ENCODE measurements at regions not wholly inside any gene's neighbourhood (a gene's known extent, or its start where the extent isn't known, plus 50 kb on each side); places are given as distances from the start of the nearest gene placed in this dataset.

GRCh38 chr9:73219985-73220626, 68.4 kb downstream of the ANXA1 start:
- Histone ChIP-seq H3K9ac (peak overlapping the region in 4 of 11 experiments; percentile 43 to 65 (median 58); a peak in 7 of 22 replicates), H4K20me1 (no peaks in the 10 kb centered on the region)
- no peak; a peak in 1 of 22 replicates for TF ChIP-seq Cebpa-rat (IDR thresholded peaks at IDR 0.05)

DNA sequence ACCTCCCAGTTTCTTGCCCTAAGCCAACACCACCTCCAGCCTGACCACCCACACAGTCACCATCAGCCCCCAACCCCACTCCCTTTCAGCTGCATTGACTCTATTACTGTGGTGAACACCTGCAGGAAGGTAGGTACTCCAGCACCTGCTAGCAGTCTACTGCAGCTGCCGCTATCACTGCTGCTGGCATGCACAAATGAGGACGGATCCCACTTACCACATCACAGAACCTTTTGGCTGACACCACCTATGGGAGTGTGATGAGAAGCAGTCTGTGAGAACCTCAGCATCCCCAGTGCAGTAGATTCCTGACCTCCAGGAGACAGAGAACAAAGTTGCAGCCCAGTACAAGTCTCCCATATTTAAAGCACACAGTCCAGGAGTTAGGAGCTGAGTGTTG, 71.9 kb downstream of the ANXA1 start:
- Histone ChIP-seq H3K4me2 (no peak overlapping the region), H3K9me3 (replicated peaks in 1 of 11) (peaks cover 0 to 12% (median 7%) of the 10 kb centered on the region in 11 experiments; a peak in 10 of 22 replicates), H3K9ac (no peak overlapping the region), H4K20me1 (no peaks in the 10 kb centered on the region), H3K27me3 (no peaks in the 10 kb centered on the region), H3K4me1 (peaks cover 0 to 25% (median 0%) of the 10 kb centered on the region in 10 experiments; a peak in 9 of 20 replicates), H3K27ac (no peak overlapping the region), H3K36me3 (no peaks in the 10 kb centered on the region), H3K4me3 (no peak overlapping the region)
- no peak for TF ChIP-seq Cebpa-rat (IDR thresholded peaks at IDR 0.05)

More at GRCh38 chr9:73219985-73220626, 68.4 kb downstream of the ANXA1 start:
- Histone ChIP-seq H3K4me3 (no peak overlapping the region), H3K27me3 (no peaks in the 10 kb centered on the region), H3K27ac (peak overlapping the region in 7 of 11 experiments; percentile 29 to 82 (median 72); a peak in 13 of 22 replicates), H3K9me3 (replicated peaks in 1 of 11) (peaks cover 0 to 16% (median 7%) of the 10 kb centered on the region in 11 experiments; a peak in 10 of 22 replicates), H3K4me2 (peak overlapping the region in 5 of 11 experiments; percentile 22 to 66 (median 51); a peak in 11 of 22 replicates), H3K4me1 (peaks cover 0 to 33% (median 0%) of the 10 kb centered on the region in 10 experiments; a peak in 9 of 20 replicates), H3K36me3 (no peaks in the 10 kb centered on the region)

DNA sequence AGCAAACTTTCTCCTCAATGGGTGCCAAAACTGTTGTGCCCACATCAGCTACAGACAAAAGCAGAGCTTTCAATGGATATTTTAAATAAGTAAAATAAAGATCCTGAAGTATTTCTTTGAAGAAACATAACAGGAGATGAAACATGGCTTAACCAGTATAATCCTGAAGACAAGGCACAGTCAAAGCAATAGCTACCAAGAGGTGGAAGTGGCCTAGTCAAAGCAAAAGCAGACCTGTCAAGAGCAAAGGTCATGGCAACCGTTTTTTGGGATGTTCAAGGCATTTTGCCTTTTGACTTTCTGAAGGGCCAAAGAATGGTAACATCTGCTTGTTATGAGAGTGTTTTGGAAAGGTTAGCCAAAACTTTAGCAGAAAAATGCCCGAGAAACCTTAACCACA, 77.9 kb downstream of the ANXA1 start:
- peaks cover 0 to 9% (median 0%) of the 10 kb centered on the region in 10 experiments; a peak in 2 of 20 replicates for H3K4me1 ChIP-seq
- no peak overlapping the region for H3K4me2 ChIP-seq
- no peak overlapping the region for H3K4me3 ChIP-seq
- no peaks in the 10 kb centered on the region for H3K27me3 ChIP-seq
- H3K9me3 ChIP-seq (replicated peaks in 1 of 11), result no peaks in the 10 kb centered on the region
- no peak overlapping the region for H3K9ac ChIP-seq
- no peak overlapping the region for H3K27ac ChIP-seq
- no peak for TF ChIP-seq Cebpa-rat (IDR thresholded peaks at IDR 0.05)
- no peaks in the 10 kb centered on the region for H3K36me3 ChIP-seq
- H4K20me1 ChIP-seq, result no peaks in the 10 kb centered on the region

DNA sequence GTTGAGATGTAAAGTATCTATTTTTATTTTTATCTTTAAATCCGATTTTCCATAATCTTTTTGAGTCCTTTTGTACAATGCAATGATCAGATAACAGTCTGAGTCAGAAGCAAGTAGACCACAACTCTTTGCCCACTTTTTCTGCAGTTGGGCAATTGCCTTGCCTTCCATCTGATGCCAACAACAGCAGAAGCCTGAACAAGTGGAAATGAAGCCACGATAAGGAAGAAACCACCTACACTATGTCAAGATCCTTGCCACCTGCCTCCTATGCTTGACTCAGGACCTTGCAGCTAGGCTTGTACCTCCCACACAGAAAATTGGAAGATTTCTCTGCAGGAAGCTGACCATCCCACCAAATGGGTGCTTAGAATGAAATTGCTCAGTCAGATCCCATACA, 78.6 kb downstream of the ANXA1 start:
- no peak overlapping the region for H3K27ac ChIP-seq
- no peaks in the 10 kb centered on the region for H3K36me3 ChIP-seq
- no peaks in the 10 kb centered on the region for H3K27me3 ChIP-seq
- H3K4me3 ChIP-seq, result no peak overlapping the region
- peaks cover 0 to 9% (median 0%) of the 10 kb centered on the region in 10 experiments; a peak in 2 of 20 replicates for H3K4me1 ChIP-seq
- H4K20me1 ChIP-seq, result no peaks in the 10 kb centered on the region
- no peaks in the 10 kb centered on the region for H3K9me3 ChIP-seq (replicated peaks in 1 of 11)
- H3K4me2 ChIP-seq, result no peak overlapping the region; a peak in 1 of 22 replicates
- no peak overlapping the region for H3K9ac ChIP-seq
- no peak for TF ChIP-seq Cebpa-rat (IDR thresholded peaks at IDR 0.05)

DNA sequence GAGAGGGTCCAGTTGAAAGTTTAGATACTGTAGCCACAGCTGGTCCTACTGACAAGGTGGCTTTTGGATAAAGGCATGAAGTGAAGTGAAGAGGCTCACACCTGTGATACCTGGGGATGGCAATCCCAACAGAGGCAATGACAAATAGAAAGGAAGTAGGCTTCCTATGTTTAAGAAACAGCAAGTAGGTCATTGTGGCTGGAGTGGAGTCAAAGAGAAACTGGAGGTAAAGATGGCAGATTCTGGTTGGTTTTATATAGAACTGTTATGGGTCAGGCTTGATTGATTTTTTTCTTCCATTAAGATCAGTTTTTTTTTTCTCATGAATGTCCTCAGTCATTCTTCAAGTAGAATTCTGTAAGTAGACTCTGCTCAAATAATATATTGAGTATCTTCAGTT, 79.5 kb downstream of the ANXA1 start:
- Histone ChIP-seq H4K20me1 (no peaks in the 10 kb centered on the region), H3K4me1 (peaks cover 0 to 9% (median 0%) of the 10 kb centered on the region in 10 experiments; a peak in 2 of 20 replicates), H3K36me3 (no peaks in the 10 kb centered on the region), H3K9me3 (replicated peaks in 1 of 11) (no peaks in the 10 kb centered on the region), H3K27me3 (no peaks in the 10 kb centered on the region), H3K4me3 (no peak overlapping the region), H3K4me2 (no peak overlapping the region), H3K9ac (no peak overlapping the region), H3K27ac (no peak overlapping the region)
- TF ChIP-seq Cebpa-rat (IDR thresholded peaks at IDR 0.05), result no peak

GRCh38 chr9:73233359-73234007, 81.8 kb downstream of the ANXA1 start:
- H3K27ac ChIP-seq, result no peak overlapping the region
- H3K4me2 ChIP-seq, result peak overlapping the region in 1 of 11 experiments; percentile 40; a peak in 1 of 22 replicates
- H3K36me3 ChIP-seq, result no peaks in the 10 kb centered on the region
- no peaks in the 10 kb centered on the region for H4K20me1 ChIP-seq
- H3K4me1 ChIP-seq, result peaks cover 0 to 22% (median 0%) of the 10 kb centered on the region in 10 experiments; a peak in 4 of 20 replicates
- H3K9me3 ChIP-seq (replicated peaks in 1 of 11), result no peaks in the 10 kb centered on the region
- H3K4me3 ChIP-seq, result no peak overlapping the region
- H3K9ac ChIP-seq, result no peak overlapping the region
- H3K27me3 ChIP-seq, result no peaks in the 10 kb centered on the region
- no peak for TF ChIP-seq Cebpa-rat (IDR thresholded peaks at IDR 0.05)

DNA sequence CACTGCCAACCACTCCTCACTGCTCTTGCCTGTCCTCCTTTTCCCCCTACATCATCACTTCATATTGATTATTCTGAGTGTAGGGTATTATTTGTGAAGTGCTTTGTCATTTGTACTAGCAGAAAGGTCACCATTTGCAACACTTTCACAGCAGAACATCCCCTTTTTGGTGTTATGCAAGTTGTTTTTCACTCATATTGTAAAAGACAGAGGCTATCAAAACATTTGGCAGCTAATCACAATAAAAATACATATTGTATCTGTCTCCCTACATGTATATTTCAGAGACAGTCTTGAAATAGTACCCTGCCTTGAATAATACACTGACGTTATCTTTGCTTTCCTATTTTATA, 82.3 kb downstream of the ANXA1 start:
- Histone ChIP-seq H3K9ac (no peak overlapping the region), H3K9me3 (replicated peaks in 1 of 11) (no peaks in the 10 kb centered on the region), H3K36me3 (no peaks in the 10 kb centered on the region), H3K27ac (no peak overlapping the region), H3K27me3 (no peaks in the 10 kb centered on the region), H3K4me2 (peak overlapping the region in 1 of 11 experiments; percentile 40; a peak in 1 of 22 replicates), H3K4me1 (peaks cover 0 to 22% (median 0%) of the 10 kb centered on the region in 10 experiments; a peak in 4 of 20 replicates), H4K20me1 (no peaks in the 10 kb centered on the region), H3K4me3 (no peak overlapping the region)
- no peak for TF ChIP-seq Cebpa-rat (IDR thresholded peaks at IDR 0.05)

DNA sequence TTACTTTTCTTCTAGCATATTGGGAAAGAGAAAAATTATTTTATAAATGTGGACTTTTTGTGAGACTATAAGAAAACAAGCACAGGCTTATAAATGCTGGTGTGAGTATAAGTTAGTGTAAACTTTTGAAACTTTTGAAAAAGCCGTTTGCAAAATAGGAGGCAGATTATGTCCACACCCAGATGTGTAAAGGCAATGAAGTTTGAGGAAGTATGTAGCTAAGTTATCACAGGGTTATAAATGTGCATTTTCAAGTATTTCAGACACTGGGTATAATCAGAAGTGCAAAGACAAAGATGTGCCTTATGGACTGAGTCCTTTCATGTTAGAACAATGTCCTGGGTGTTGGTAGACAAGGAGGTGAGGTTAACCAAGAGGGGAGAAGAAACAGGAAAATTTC, 85.5 kb downstream of the ANXA1 start:
- H3K36me3 ChIP-seq, result no peaks in the 10 kb centered on the region
- TF ChIP-seq Cebpa-rat (IDR thresholded peaks at IDR 0.05), result no peak
- peak overlapping the region in 2 of 11 experiments; percentile 24 to 30; a peak in 2 of 22 replicates for H3K4me2 ChIP-seq
- no peaks in the 10 kb centered on the region for H3K27me3 ChIP-seq
- H3K9ac ChIP-seq, result no peak overlapping the region
- H3K4me3 ChIP-seq, result no peak overlapping the region
- H3K9me3 ChIP-seq (replicated peaks in 1 of 11), result no peaks in the 10 kb centered on the region
- peak overlapping the region in 4 of 11 experiments; percentile 10 to 56 (median 16); a peak in 5 of 22 replicates for H3K27ac ChIP-seq
- peaks cover 0 to 22% (median 0%) of the 10 kb centered on the region in 10 experiments; a peak in 6 of 20 replicates for H3K4me1 ChIP-seq
- H4K20me1 ChIP-seq, result no peaks in the 10 kb centered on the region

GRCh38 chr9:73239570-73240265, 88.1 kb downstream of the ANXA1 start:
- Histone ChIP-seq H3K9me3 (replicated peaks in 1 of 11) (no peaks in the 10 kb centered on the region), H3K27ac (no peak overlapping the region), H4K20me1 (no peaks in the 10 kb centered on the region), H3K4me2 (no peak overlapping the region), H3K4me3 (no peak overlapping the region), H3K9ac (no peak overlapping the region), H3K27me3 (no peaks in the 10 kb centered on the region), H3K36me3 (no peaks in the 10 kb centered on the region), H3K4me1 (peaks cover 0 to 21% (median 0%) of the 10 kb centered on the region in 10 experiments; a peak in 6 of 20 replicates)
- TF ChIP-seq Cebpa-rat (IDR thresholded peaks at IDR 0.05), result no peak

Data from BLaER1 treated with 17β-estradiol and CSF1 and Interleukin-3, amounts not matched to agents 10 nM and 100 nM (cell line).